ENCODE measurements at regions not wholly inside any gene's neighbourhood (a gene's known extent, or its start where the extent isn't known, plus 50 kb on each side); places are given as distances from the start of the nearest gene placed in this dataset.

DNA sequence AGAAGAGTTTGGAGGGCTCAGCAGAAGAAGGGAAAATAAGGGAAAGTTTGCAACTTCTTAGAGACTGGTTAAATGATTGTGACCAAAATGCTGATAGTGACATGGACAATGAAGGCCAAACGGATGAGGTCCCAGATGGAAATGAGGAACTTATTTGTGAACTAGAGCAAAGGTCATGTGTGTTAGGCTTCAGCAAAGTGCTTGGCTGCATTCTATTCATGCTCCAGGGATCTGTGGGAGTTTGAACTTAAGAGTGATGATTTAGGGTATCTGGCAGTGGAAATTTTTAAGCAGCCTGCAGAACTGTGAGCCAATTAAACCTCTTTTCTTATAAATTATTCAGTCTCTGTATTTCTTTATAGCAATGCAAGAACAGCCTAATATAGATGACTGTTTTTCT lies 88.9 kb upstream of the ARHGAP5 start:
- no peaks in the 10 kb centered on the region for H3K27me3 ChIP-seq
- no peak overlapping the region for H3K4me3 ChIP-seq
- intact Hi-C loops (cut with DNase I; ENCODE audit: low total_unique reads): no loop called here
- H3K9me3 ChIP-seq: no peaks in the 10 kb centered on the region
- TF ChIP-seq, protein P1, sequence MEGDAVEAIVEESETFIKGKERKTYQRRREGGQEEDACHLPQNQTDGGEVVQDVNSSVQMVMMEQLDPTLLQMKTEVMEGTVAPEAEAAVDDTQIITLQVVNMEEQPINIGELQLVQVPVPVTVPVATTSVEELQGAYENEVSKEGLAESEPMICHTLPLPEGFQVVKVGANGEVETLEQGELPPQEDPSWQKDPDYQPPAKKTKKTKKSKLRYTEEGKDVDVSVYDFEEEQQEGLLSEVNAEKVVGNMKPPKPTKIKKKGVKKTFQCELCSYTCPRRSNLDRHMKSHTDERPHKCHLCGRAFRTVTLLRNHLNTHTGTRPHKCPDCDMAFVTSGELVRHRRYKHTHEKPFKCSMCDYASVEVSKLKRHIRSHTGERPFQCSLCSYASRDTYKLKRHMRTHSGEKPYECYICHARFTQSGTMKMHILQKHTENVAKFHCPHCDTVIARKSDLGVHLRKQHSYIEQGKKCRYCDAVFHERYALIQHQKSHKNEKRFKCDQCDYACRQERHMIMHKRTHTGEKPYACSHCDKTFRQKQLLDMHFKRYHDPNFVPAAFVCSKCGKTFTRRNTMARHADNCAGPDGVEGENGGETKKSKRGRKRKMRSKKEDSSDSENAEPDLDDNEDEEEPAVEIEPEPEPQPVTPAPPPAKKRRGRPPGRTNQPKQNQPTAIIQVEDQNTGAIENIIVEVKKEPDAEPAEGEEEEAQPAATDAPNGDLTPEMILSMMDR (IDR thresholded peaks at IDR 0.05): no peak
- no peak for TF ChIP-seq POLR2A (IDR thresholded peaks at IDR 0.05)
- no peaks in the 10 kb centered on the region for H3K4me1 ChIP-seq
- DNase-seq: no peak
- no peaks in the 10 kb centered on the region for H3K36me3 ChIP-seq (ENCODE audit: low read depth, missing control alignments)
- H3K27ac ChIP-seq: no peak overlapping the region
- WGBS, 2 donors: 25 to 34% methylated on average over 1 of the region's 1 CpG

DNA sequence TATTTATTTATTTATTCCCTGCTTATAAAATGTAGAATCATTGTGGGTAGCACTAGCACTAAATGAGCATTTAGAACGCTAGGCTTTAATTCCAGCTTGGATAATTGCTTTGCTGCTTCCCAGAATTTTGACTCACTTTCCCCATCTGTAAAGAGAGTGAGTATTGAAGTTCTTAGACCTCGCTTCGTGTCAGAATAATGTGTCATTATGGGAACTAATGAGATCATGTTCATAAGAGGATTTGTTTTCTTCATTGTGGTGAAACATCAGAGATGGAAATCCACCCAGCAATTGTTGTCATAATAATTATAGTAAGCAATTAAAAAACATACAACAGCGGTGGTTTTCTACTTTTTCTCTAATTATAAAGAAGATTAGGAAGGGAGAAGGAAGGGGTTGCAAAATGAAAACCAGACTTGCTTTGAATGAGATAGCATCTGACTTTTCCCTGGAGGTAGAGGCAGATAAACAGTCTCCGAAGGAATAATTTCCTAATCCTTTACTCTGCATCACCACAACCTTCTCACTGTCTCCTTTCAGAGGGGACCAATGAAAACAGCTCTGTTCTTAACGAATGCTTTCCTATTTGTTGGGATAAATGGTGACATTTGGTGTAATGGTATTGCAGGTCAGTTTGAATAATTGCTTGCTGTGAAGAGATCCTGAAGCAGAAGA lies 86.8 kb upstream of the ARHGAP5 start:
- DNase-seq: no peak
- no peak overlapping the region for H3K4me3 ChIP-seq
- no peaks in the 10 kb centered on the region for H3K9me3 ChIP-seq
- WGBS, 2 donors: 50 to 53% methylated on average over 6 of the region's 6 CpGs
- H3K4me1 ChIP-seq: no peaks in the 10 kb centered on the region
- intact Hi-C loops (cut with DNase I; ENCODE audit: low total_unique reads): no loop called here
- no peaks in the 10 kb centered on the region for H3K27me3 ChIP-seq
- no peak overlapping the region for H3K27ac ChIP-seq
- no peaks in the 10 kb centered on the region for H3K36me3 ChIP-seq (ENCODE audit: low read depth, missing control alignments)
- TF ChIP-seq, protein P1 (IDR thresholded peaks at IDR 0.05): no peak
- no peak for TF ChIP-seq POLR2A (IDR thresholded peaks at IDR 0.05)

DNA sequence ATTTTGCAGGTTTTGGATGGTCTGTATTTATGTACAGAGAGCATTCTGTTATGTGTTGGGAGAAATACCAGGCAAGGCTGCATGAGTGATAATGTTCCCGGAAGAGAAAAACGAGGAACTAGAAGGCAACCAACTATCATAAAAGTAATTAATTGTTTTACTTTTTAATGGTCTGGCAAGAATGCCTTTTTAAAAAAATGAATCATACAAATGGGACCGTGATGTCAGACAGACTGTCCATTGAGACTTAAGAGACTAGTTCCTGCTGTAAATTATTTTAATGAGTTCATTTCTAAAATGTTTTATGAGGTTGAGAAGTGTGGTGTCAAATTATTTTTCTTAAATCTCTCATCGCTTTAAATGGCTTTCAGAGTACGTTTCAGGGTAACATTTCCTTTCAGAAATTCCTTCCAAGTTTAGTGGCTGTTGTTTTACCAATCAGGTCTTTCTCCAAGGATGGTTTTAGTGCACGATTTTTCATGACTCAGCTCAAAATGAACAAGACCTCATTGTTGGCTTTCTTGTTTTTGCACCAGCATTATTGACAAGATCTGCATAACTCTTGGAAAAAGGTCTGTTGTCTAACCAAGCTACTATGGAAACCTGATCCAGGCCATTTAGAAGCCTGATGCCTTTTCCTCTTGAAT lies 86.1 kb upstream of the ARHGAP5 start:
- TF ChIP-seq, protein P1 (IDR thresholded peaks at IDR 0.05): no peak
- no peak for DNase-seq
- no peak overlapping the region for H3K27ac ChIP-seq
- 29 to 48% methylated on average over 6 of the region's 6 CpGs for WGBS, 2 donors
- intact Hi-C loops (cut with DNase I; ENCODE audit: low total_unique reads): no loop called here
- no peak overlapping the region for H3K4me3 ChIP-seq
- H3K9me3 ChIP-seq: no peaks in the 10 kb centered on the region
- no peaks in the 10 kb centered on the region for H3K36me3 ChIP-seq (ENCODE audit: low read depth, missing control alignments)
- no peaks in the 10 kb centered on the region for H3K4me1 ChIP-seq
- no peaks in the 10 kb centered on the region for H3K27me3 ChIP-seq

DNA sequence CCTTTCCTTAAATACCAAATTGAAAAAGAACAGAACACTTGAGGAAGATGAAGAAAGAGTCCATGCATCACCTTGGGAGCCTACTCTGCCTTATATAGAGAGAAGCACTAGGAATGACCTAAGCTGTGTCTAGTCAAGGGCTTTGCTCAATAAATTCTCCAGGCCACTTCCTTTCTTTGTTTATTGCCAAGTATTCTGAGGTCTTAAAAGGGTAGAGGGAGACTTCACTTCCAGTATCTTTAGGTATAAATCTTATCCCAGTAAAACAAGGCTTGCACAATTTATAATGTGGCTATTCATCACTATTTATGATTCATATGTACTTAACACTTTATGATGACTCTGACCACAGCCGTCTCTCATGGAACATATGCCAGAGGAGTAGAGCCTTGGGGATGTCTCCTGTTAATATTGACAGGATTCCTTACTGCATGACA lies 85.1 kb upstream of the ARHGAP5 start:
- intact Hi-C loops (cut with DNase I; ENCODE audit: low total_unique reads): no loop called here
- Histone ChIP-seq H3K4me1 (no peaks in the 10 kb centered on the region), H3K27ac (no peak overlapping the region)

More for the DNA sequence above, 85.1 kb upstream of the ARHGAP5 start:
- no peak for DNase-seq
- 67 to 89% methylated on average over 1 of the region's 1 CpG for WGBS, 2 donors
- H3K4me3 ChIP-seq: no peak overlapping the region
- no peaks in the 10 kb centered on the region for H3K9me3 ChIP-seq
- H3K27me3 ChIP-seq: no peaks in the 10 kb centered on the region
- no peak for TF ChIP-seq POLR2A (IDR thresholded peaks at IDR 0.05)
- TF ChIP-seq, protein P1 (IDR thresholded peaks at IDR 0.05): no peak
- no peaks in the 10 kb centered on the region for H3K36me3 ChIP-seq (ENCODE audit: low read depth, missing control alignments)
